ENCODE measurements at regions not wholly inside any gene's neighbourhood (a gene's known extent, or its start where the extent isn't known, plus 50 kb on each side); places are given as distances from the start of the nearest gene placed in this dataset.

DNA sequence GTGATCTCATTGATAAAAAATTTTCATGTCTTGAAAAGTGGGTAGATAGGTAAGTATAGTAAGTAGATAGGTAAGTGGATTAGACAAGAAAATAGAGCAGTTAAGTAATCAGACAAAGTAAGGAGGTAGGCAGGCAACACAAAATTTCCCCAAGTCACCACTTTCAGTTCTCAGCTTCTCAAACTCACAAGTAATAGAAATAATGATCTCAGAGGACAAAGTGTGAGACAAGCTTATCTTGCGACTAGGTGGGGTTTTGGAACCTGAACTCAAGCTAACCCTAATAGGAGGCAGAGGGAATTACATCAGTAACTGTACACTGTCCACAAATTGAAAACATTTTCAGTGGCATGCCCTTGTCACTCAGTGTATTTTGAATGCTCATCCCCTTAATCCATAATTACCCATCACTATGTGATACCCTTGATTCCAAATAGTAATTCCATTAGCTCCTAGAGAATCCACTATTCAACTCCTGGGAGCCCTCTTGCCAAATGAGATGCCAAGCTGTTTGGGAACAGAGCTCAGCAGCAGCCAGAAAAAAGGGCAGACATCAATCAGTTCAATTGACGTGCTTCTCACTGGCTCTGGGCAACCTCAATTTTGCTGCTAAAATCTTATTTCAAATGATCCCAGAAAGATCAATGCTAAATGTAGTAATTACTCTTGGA, 703.2 kb downstream of the XPNPEP1 start:
- Histone ChIP-seq H2BK20ac (ENCODE audit: low read length) (no peak overlapping the region), H3K18ac (ENCODE audit: extremely low read depth, low read length) (no peak overlapping the region), H3K23me2 (ENCODE audit: low read depth, low read length) (0 out of 2 replicates have a peak, but pooled peaks cover 1% of the 10 kb centered on the region), H3K4me2 (ENCODE audit: insufficient read depth in 1 of 2, low read depth in 2 of 2, low read length in 2 of 2) (no peak overlapping the region), H3K4me3 (ENCODE audit: extremely low read depth in 1 of 4, insufficient read depth in 2 of 4, low read depth in 3 of 4, low read length in 4 of 4) (no peak overlapping the region), H2BK120ac (replicated peaks; ENCODE audit: low read depth, low read length) (no peak overlapping the region), H2BK12ac (ENCODE audit: low read depth, low read length) (no peak overlapping the region), H3K56ac (replicated peaks; ENCODE audit: insufficient read length, low read depth, low read length) (no peak overlapping the region), H2AFZ (ENCODE audit: low read length) (no peak overlapping the region), H2BK5ac (ENCODE audit: low read depth, low read length) (no peak overlapping the region), H3K4me1 (replicated peaks in 1 of 4; ENCODE audit: control insufficient read depth in 3 of 4, insufficient read depth in 4 of 4, low read length in 3 of 4) (no peaks in the 10 kb centered on the region), H3K14ac (ENCODE audit: insufficient read length) (no peak overlapping the region), H4K8ac (ENCODE audit: extremely low read depth, insufficient read depth, low read length) (no peak overlapping the region), H3K4ac (replicated peaks; ENCODE audit: insufficient read length, low read depth, low read length) (no peak overlapping the region), H2BK15ac (ENCODE audit: low read length) (no peak overlapping the region), H3K79me1 (ENCODE audit: low read depth, low read length) (no peaks in the 10 kb centered on the region), H4K20me1 (replicated peaks in 1 of 2; ENCODE audit: control insufficient read depth in 1 of 2, insufficient read depth in 2 of 2, low read length in 2 of 2) (no peaks in the 10 kb centered on the region), H3K27me3 (replicated peaks in 1 of 4; ENCODE audit: control insufficient read depth in 3 of 4, extremely low read depth in 1 of 4, insufficient read depth in 3 of 4, low read length in 3 of 4) (no peaks in the 10 kb centered on the region), H2AK5ac (ENCODE audit: low read depth, low read length) (no peak overlapping the region), H3K9me3 (ENCODE audit: insufficient read depth in 2 of 2, low read depth in 1 of 2, low read length in 1 of 2) (no peaks in the 10 kb centered on the region), H3K79me2 (ENCODE audit: control insufficient read depth in 1 of 2, insufficient read depth in 2 of 2, low read length in 2 of 2) (no peaks in the 10 kb centered on the region), H3K23ac (ENCODE audit: insufficient read length) (no peak overlapping the region), H3K9ac (replicated peaks in 1 of 4; ENCODE audit: extremely low read depth in 1 of 4, low read depth in 3 of 4, low read length in 3 of 4) (no peak overlapping the region), H4K91ac (replicated peaks; ENCODE audit: insufficient read length, low read length) (no peak overlapping the region), H4K5ac (ENCODE audit: insufficient read length, low read depth, low read length) (no peak overlapping the region), H3K27ac (ENCODE audit: low read depth, low read length) (no peak overlapping the region), H3K36me3 (ENCODE audit: control insufficient read depth in 2 of 4, insufficient read depth in 4 of 4, low read length in 3 of 4) (no peaks in the 10 kb centered on the region)
- no peak for FAIRE-seq
- ChIA-PET POLR2A (ENCODE audit: partially characterized antibody) (no interaction called here), CTCF (ENCODE audit: partially characterized antibody) (no interaction called here)
- no peak for DNase-seq (ENCODE audit: low read depth in 1 of 2, low spot score in 2 of 2)
- WGBS, 2 experiments (ENCODE audit: extremely low coverage in 1 of 2, insufficient coverage in 1 of 2, insufficient read length in 1 of 2, insufficient replicate concordance in 2 of 2, low coverage in 1 of 2, low lambda C conversion rate in 2 of 2, missing lambda C conversion rate in 1 of 2), result 92% methylated on average over 2 of the region's 2 CpGs; no CpG with 5 or more reads in 1 of the 2 experiments
- TF ChIP-seq JUN (IDR thresholded peaks at IDR 0.05; ENCODE audit: low read depth, low read length) (no peak), KDM4A (IDR thresholded peaks at IDR 0.05; ENCODE audit: low read depth, low read length, severe bottlenecking) (no peak), CTBP2 (IDR thresholded peaks at IDR 0.05; ENCODE audit: borderline replicate concordance, insufficient read depth, insufficient read length, low read length) (no peak), YY1 (IDR thresholded peaks at IDR 0.05; ENCODE audit: low read depth, low read length) (no peak), SAP30 (IDR thresholded peaks at IDR 0.05; ENCODE audit: insufficient read depth, insufficient replicate concordance, low read length) (no peak), KDM1A (IDR thresholded peaks at IDR 0.05; ENCODE audit: borderline replicate concordance, low read length) (no peak), SP1 (IDR thresholded peaks at IDR 0.05; ENCODE audit: low read depth, low read length) (no peak), TCF12 (IDR thresholded peaks at IDR 0.05; ENCODE audit: low read depth, low read length) (no peak), BCL11A (IDR thresholded peaks at IDR 0.05; ENCODE audit: low read depth in 2 of 2, low read length in 2 of 2) (no peak), GTF2F1 (IDR thresholded peaks at IDR 0.05; ENCODE audit: borderline replicate concordance, low read depth, low read length) (no peak), EGR1 (IDR thresholded peaks at IDR 0.05; ENCODE audit: borderline replicate concordance, low read depth, low read length) (no peak), NANOG (IDR thresholded peaks at IDR 0.05; ENCODE audit: insufficient read depth, low read depth, low read length, poor library complexity, severe bottlenecking) (no peak), SP2 (IDR thresholded peaks at IDR 0.05; ENCODE audit: low read length) (no peak), KDM5A (IDR thresholded peaks at IDR 0.05; ENCODE audit: low read length) (no peak)
